MCF 10A (cell line): ENCODE measurements at regions not wholly inside any gene's neighbourhood (a gene's known extent, or its start where the extent isn't known, plus 50 kb on each side); places are given as distances from the start of the nearest gene placed in this dataset.

Source experiments
- BruUV-seq: library from RNA; stranded (reverse); fragments of 400-500 nt; replicated peaks from 2 replicates; lab custom pipeline; 2021; lab: Mats Ljungman, UMichigan
- CTCF ChIA-PET: fragments of 300-600 bp; sonication (Branson Sonifier 250); formaldehyde crosslinking; extraction: SDS; loops from one replicate; lab custom pipeline; 2021; ENCODE audit warnings: antibody characterized with exemption, inconsistent platforms; lab: Yijun Ruan, JAX
- POLR2A ChIA-PET: fragments of 300-600, 350-650 bp; sonication (Branson Sonifier 250); formaldehyde crosslinking; extraction: SDS; loops from one replicate; lab custom pipeline; 2020; ENCODE audit warnings: antibody characterized with exemption, inconsistent platforms; lab: Yijun Ruan, JAX
- DNase-seq: peaks from one replicate; pipeline ENCODE4 v3.0.0-alpha.2; 2018; ENCODE audit not compliant: unreplicated experiment
- H3K27ac Mint-ChIP-seq: one replicate; pipeline ENCODE4 v1.8.0; 2022; ENCODE audit warnings: mild to moderate bottlenecking, low read depth, mixed read lengths; ENCODE audit not compliant: unreplicated experiment
- H3K27me3 Mint-ChIP-seq: one replicate; pipeline ENCODE4 v1.8.0; 2022; ENCODE audit warnings: mixed read lengths; ENCODE audit not compliant: insufficient read depth, unreplicated experiment
- H3K36me3 Mint-ChIP-seq: one replicate; pipeline ENCODE4 v1.8.0; 2022; ENCODE audit warnings: mild to moderate bottlenecking, moderate library complexity, mixed read lengths; ENCODE audit not compliant: insufficient read depth, unreplicated experiment
- H3K4me1 Mint-ChIP-seq: one replicate; pipeline ENCODE4 v1.8.0; 2022; ENCODE audit warnings: mixed read lengths; ENCODE audit not compliant: insufficient read depth, unreplicated experiment
- H3K4me3 Mint-ChIP-seq: one replicate; pipeline ENCODE4 v1.8.0; 2022; ENCODE audit warnings: mild to moderate bottlenecking, moderate library complexity, mixed read lengths; ENCODE audit not compliant: unreplicated experiment
- H3K9me3 Mint-ChIP-seq: one replicate; pipeline ENCODE4 v1.8.0; 2022; ENCODE audit warnings: mixed read lengths; ENCODE audit not compliant: unreplicated experiment
- intact Hi-C: fragments of 100-400 bp; cut with micrococcal nuclease; formaldehyde crosslinking; loops from 2 replicates; pipeline ENCODE4 v1.14.1; 2022
- TF ChIP-seq, protein P1 (sequence below): fragments of 200-600 bp; IDR thresholded peaks from one replicate; pipeline ENCODE4 v1.8.0; 2022; ENCODE audit warnings: antibody characterized with exemption, mild to moderate bottlenecking; ENCODE audit not compliant: unreplicated experiment

DNA sequence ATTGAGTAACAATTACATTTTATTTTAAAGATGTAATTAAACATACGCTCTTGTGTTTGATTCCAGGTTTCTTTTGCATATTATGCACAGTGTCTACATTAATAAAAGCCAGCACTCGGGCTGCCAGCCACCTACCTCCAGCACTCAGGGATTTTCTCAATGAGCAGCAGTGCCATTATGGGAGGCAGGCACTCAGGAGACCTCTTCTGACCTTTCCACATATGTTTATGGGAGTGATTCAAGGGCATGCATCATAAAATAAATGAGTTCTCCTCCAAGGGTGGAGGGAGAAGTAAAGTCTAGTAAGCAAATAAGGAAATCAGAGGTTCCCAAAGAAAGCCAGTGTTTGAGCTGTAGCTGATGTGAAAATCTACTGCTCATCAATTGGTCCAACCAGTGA, 119.8 kb upstream of the IRX2 start:
- H3K9me3 Mint-ChIP-seq, result no peaks in the 10 kb centered on the region
- CTCF ChIA-PET, result interaction anchor here (0.6 kb wide), 1 partner anchor 460 kb away, joined by 4 read pairs; no protein-coding TSS in a partner anchor
- no peak overlapping the region for H3K4me3 Mint-ChIP-seq
- peaks cover 4% of the 10 kb centered on the region for H3K36me3 Mint-ChIP-seq
- POLR2A ChIA-PET, result no interaction called here
- H3K4me1 Mint-ChIP-seq, result no peaks in the 10 kb centered on the region
- no peak overlapping the region for H3K27ac Mint-ChIP-seq
- DNase-seq, result no peak
- TF ChIP-seq, protein P1, sequence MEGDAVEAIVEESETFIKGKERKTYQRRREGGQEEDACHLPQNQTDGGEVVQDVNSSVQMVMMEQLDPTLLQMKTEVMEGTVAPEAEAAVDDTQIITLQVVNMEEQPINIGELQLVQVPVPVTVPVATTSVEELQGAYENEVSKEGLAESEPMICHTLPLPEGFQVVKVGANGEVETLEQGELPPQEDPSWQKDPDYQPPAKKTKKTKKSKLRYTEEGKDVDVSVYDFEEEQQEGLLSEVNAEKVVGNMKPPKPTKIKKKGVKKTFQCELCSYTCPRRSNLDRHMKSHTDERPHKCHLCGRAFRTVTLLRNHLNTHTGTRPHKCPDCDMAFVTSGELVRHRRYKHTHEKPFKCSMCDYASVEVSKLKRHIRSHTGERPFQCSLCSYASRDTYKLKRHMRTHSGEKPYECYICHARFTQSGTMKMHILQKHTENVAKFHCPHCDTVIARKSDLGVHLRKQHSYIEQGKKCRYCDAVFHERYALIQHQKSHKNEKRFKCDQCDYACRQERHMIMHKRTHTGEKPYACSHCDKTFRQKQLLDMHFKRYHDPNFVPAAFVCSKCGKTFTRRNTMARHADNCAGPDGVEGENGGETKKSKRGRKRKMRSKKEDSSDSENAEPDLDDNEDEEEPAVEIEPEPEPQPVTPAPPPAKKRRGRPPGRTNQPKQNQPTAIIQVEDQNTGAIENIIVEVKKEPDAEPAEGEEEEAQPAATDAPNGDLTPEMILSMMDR, result no peak
- BruUV-seq, result no TSS peak
- H3K27me3 Mint-ChIP-seq, result no peaks in the 10 kb centered on the region
- intact Hi-C loops, result no loop called here

DNA sequence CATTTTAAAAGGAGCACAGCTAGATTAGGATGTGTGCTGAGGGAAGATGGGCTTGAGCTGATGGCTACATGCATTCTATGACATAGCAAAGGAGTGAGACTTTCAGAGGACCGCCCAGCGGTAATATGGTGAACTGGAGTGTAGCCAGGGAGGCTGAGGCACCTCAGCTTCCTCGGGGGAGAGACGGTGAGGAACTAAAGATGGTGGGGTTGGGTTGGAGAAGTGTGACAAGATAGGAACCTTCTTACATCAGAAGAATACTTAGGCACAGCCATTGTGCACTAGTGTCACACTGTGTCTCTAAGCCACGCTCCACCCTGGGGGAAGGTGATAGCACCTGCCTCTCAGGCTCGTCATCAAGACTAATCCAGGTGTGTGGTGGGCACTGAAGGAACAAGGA, 118.0 kb upstream of the IRX2 start:
- Mint-ChIP-seq H3K36me3 (peaks cover 4% of the 10 kb centered on the region), H3K27ac (no peak overlapping the region), H3K9me3 (no peaks in the 10 kb centered on the region), H3K4me1 (no peaks in the 10 kb centered on the region), H3K4me3 (no peak overlapping the region), H3K27me3 (no peaks in the 10 kb centered on the region)
- ChIA-PET CTCF (no interaction called here), POLR2A (no interaction called here)
- BruUV-seq, result no TSS peak
- DNase-seq, result no peak
- TF ChIP-seq, protein P1, result no peak
- intact Hi-C loops, result no loop called here

DNA sequence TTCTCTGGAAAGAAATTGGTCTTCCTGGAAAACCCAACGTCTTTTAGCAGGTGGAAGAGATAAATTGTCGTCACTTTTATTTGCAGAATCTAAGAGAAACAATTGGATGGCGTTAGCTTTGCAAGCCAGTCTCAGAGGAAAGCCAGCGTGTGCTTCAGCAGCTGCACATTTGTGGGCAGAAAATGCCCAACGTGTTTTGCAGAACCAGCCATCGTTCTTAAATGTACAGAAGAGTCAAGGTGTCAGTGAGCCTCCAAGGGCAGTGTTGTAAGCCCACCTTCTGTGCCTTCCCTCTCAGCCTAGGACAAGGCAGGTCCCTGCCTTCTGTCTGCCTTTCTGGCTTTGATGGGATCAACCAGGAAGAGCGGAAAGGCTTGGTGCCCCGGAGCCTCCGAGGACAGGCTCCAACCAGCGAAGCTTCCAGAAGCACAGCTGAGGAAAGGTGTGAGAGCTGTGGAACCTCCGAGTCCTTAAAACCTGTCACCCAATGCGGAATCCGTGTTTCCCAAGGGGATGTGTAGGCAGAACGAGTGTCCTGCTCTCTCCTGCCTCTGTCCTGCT, 116.0 kb upstream of the IRX2 start:
- ChIA-PET CTCF (no interaction called here), POLR2A (no interaction called here)
- BruUV-seq, result no TSS peak
- no peak overlapping the region for H3K27ac Mint-ChIP-seq
- no peaks in the 10 kb centered on the region for H3K9me3 Mint-ChIP-seq
- no peaks in the 10 kb centered on the region for H3K27me3 Mint-ChIP-seq
- no peak for DNase-seq
- TF ChIP-seq, protein P1, result no peak
- peaks cover 1% of the 10 kb centered on the region for H3K36me3 Mint-ChIP-seq
- no peaks in the 10 kb centered on the region for H3K4me1 Mint-ChIP-seq
- intact Hi-C loops, result no loop called here
- H3K4me3 Mint-ChIP-seq, result no peak overlapping the region

DNA sequence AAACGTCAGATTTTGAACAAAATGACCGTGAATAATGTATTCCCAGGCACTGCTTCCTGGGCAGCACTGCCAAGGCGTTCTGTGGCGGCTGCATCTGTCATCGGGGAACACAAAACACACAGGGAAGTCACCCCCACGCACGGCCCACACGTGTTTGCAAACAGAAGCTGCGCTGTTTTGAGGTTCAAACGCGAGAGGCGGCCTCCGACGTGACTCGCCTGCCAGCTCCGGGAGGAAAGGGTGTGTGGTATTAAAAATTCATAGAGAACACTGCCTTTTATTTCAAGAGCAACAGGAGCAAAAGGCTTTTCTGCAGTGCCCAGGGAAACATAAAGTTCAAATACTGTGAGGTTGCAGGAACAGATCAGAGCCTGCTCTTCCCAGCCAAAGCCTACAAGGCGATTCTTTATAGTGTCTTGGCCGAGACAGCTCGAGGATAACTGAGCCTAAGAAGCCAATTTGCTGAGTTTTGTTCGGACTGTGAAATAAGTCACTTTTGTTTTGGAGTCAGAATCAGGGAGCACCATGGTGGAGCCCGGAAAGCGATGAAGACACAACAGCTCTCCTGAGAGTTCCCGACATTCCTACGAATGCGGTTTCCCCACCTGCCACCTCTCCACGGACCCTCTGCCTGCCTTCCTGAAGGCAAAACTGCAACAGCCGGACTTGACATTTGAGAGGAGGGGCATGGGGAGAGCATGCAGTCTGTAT, 115.3 kb upstream of the IRX2 start:
- ChIA-PET CTCF (interaction anchor here (0.6 kb wide), 1 partner anchor 13 kb away, joined by 3 read pairs; no protein-coding TSS in a partner anchor), POLR2A (no interaction called here)
- Mint-ChIP-seq H3K27me3 (no peaks in the 10 kb centered on the region), H3K4me1 (no peaks in the 10 kb centered on the region), H3K9me3 (no peaks in the 10 kb centered on the region), H3K27ac (no peak overlapping the region), H3K36me3 (no peaks in the 10 kb centered on the region), H3K4me3 (no peak overlapping the region)
- DNase-seq, result no peak
- intact Hi-C loops, result no loop called here
- BruUV-seq, result no TSS peak
- TF ChIP-seq, protein P1, result no peak
